Gastrocnemius medialis (tissue), 4 donors: ENCODE measurements at regions not wholly inside any gene's neighbourhood (a gene's known extent, or its start where the extent isn't known, plus 50 kb on each side); places are given as distances from the start of the nearest gene placed in this dataset.

Experiments used
- POLR2A ChIP-seq, 2 donors: fragments of 450-650 bp; IDR thresholded peaks; one replicate each; pipeline ENCODE4 v1.6.1; 2017; ENCODE audit warnings: antibody characterized with exemption in 2 of 2, mild to moderate bottlenecking in 2 of 2, moderate library complexity in 2 of 2
- TF ChIP-seq, protein P1 (sequence below), 5 experiments: fragments of 450-650 bp in 3 of 5; fragments of 200-600 bp in 2 of 5; sonication (generic) in 2 of 5; IDR thresholded peaks in 4 of 5; conservative IDR thresholded peaks in 1 of 5; 1 replicate in 4 of 5; 2 replicates in 1 of 5; pipeline ENCODE4 v1.5.1; 2016 to 2019; ENCODE audit warnings: antibody characterized with exemption in 5 of 5, mild to moderate bottlenecking in 3 of 5, moderate library complexity in 3 of 5

DNA sequence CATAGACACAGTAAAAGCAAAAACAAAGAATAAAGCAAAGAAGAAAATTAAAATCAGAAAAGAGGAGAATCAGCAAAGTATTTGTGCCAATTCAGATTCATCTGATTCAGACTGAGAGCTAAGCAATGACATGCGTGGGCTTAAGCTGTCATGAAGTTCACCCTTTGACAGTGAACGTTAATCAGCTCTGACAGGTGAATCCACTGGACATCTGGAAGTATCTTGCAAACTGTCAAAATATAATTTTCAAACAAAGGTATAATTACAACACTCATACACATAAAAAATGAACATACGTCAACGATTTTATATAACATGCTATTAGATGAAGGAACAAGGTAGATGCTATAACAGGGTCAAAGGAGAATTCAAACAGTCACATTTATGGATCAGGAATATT is 596.3 kb upstream of the SALL1 start:
- TF ChIP-seq, protein P1, sequence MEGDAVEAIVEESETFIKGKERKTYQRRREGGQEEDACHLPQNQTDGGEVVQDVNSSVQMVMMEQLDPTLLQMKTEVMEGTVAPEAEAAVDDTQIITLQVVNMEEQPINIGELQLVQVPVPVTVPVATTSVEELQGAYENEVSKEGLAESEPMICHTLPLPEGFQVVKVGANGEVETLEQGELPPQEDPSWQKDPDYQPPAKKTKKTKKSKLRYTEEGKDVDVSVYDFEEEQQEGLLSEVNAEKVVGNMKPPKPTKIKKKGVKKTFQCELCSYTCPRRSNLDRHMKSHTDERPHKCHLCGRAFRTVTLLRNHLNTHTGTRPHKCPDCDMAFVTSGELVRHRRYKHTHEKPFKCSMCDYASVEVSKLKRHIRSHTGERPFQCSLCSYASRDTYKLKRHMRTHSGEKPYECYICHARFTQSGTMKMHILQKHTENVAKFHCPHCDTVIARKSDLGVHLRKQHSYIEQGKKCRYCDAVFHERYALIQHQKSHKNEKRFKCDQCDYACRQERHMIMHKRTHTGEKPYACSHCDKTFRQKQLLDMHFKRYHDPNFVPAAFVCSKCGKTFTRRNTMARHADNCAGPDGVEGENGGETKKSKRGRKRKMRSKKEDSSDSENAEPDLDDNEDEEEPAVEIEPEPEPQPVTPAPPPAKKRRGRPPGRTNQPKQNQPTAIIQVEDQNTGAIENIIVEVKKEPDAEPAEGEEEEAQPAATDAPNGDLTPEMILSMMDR (IDR thresholded peaks at IDR 0.05 in 4 of 5, conservative IDR thresholded peaks at IDR 0.05 in 1 of 5), result no peak
- TF ChIP-seq POLR2A (IDR thresholded peaks at IDR 0.05), result no peak
